LNCaP clone FGC (cell line): ENCODE measurements at regions not wholly inside any gene's neighbourhood (a gene's known extent, or its start where the extent isn't known, plus 50 kb on each side); places are given as distances from the start of the nearest gene placed in this dataset.

ENCODE experiments used
- DNase-seq: peaks from one replicate; pipeline ENCODE4 v3.0.0-alpha.2; 2011; ENCODE audit warnings: low read depth
- H3K4me3 ChIP-seq: 2 replicates; pipeline ENCODE4 v1.5.1; 2011; ENCODE audit warnings: mild to moderate bottlenecking, low read depth, low read length, control low read depth
- TF ChIP-seq, protein P1 (sequence below): IDR thresholded peaks from 2 replicates; pipeline ENCODE4 v1.5.1; 2012; ENCODE audit warnings: mild to moderate bottlenecking; ENCODE audit not compliant: control insufficient read depth, insufficient read depth; ENCODE audit errors: extremely low read depth

DNA sequence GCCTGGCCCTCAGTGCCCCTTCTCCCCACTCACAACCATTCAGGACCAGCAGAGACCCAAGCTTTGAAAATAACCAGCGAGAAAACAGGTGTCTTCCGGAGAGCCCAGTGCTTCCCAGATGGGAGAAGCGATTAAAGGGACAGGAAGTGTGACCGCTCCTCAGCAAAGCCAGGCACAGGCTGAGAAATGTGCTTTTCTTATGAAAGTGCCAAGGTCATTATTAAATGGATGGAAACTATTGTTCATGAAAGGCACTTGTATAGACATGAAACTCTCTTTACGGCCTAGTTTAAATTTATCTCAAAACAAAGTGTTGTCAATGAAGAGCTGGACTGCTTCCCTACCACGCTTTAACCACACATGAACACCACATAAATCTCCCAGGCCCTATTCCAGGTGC is 210.4 kb downstream of the SPTSSA start:
- TF ChIP-seq, protein P1, sequence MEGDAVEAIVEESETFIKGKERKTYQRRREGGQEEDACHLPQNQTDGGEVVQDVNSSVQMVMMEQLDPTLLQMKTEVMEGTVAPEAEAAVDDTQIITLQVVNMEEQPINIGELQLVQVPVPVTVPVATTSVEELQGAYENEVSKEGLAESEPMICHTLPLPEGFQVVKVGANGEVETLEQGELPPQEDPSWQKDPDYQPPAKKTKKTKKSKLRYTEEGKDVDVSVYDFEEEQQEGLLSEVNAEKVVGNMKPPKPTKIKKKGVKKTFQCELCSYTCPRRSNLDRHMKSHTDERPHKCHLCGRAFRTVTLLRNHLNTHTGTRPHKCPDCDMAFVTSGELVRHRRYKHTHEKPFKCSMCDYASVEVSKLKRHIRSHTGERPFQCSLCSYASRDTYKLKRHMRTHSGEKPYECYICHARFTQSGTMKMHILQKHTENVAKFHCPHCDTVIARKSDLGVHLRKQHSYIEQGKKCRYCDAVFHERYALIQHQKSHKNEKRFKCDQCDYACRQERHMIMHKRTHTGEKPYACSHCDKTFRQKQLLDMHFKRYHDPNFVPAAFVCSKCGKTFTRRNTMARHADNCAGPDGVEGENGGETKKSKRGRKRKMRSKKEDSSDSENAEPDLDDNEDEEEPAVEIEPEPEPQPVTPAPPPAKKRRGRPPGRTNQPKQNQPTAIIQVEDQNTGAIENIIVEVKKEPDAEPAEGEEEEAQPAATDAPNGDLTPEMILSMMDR = no peak
- no peak overlapping the region for H3K4me3 ChIP-seq
- no peak for DNase-seq

DNA sequence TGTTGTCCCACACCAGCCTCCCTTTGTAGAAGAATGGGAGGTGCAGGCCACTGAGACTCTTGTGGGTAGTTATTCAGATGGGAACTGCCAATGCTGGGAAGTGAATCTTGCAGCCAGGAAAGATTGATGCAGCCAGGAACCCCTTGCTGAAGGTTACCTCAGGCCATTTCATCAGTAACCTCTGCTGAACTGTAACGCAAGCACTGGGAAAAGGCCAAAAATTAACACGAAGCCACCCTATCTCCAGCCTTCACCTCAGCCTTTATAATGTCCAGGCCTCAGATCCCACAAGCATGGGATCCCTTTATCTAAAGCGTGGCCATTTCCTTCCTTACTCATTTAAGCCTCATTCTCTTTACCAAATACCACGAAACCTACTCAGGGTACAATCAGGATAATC is 211.1 kb downstream of the SPTSSA start:
- DNase-seq = no peak
- H3K4me3 ChIP-seq = no peak overlapping the region
- TF ChIP-seq, protein P1 = no peak

- DNase-seq = no peak
- H3K4me3 ChIP-seq = no peak overlapping the region
- TF ChIP-seq, protein P1 = no peak
Observed at GRCh38 chr14:34247605-34248004, 214.4 kb downstream of the SPTSSA start.

- H3K4me3 ChIP-seq = no peak overlapping the region
- TF ChIP-seq, protein P1 = no peak
- no peak for DNase-seq
Observed at GRCh38 chr14:34246206-34246605, 215.8 kb downstream of the SPTSSA start.

DNA sequence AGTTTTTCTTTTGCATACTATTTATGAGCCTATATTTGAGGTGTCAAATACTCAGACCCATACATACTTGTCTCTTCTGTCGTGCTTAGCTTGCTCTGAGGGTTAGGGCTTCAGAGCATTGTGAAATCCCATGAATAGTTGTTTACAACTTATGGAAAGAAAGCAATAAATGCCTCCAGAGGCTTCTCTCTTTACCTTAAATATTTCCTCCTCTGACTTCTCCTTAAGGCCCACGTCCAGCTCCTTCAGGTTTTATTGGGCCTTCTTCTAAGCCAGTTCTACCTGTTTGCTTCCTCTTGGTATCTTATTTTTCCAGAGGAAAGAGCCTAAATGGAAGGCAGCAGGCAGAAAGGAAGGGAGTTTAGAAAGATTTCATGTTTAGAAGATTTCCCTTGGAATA is 218.6 kb downstream of the SPTSSA start:
- peak; percentile 87 for DNase-seq
- H3K4me3 ChIP-seq = 0 out of 2 replicates have a peak overlapping the region, but pooled peaks have one; percentile 19
- TF ChIP-seq, protein P1 = no peak

DNA sequence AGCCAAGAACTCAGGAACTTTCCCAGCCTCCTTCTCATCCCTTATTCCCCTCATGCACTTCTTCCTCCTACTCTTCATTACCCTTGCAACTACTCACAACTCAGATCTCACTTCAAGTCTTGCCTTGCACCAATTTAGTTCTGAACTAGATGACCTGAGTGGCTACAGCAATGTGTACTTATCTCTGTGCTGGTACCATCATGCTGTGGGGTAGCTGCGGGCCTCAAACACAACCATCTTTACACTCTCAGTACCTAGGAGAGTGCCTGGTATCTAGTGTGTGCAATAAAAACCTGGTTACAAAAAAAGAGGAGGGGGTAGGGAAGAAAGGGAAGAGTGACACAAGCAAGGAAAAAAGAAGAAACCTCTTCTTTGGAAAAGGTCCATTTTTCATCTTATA is 219.0 kb downstream of the SPTSSA start:
- no peak for DNase-seq
- TF ChIP-seq, protein P1 = no peak
- H3K4me3 ChIP-seq = no peak overlapping the region

GRCh38 chr14:34241185-34241711 is 220.8 kb downstream of the SPTSSA start:
- no peak overlapping the region for H3K4me3 ChIP-seq
- DNase-seq = no peak
- TF ChIP-seq, protein P1 = no peak
